HCT116 (cell line): ENCODE measurements at regions not wholly inside any gene's neighbourhood (a gene's known extent, or its start where the extent isn't known, plus 50 kb on each side); places are given as distances from the start of the nearest gene placed in this dataset.

ENCODE experiments used
- ATAC-seq: fragments of 200-7000 bp; cut with Tn5 transposase; 2 replicates; pipeline ENCODE4 v1.9.1; 2020; ENCODE audit warnings: mild to moderate bottlenecking, moderate library complexity
- BruUV-seq: library from RNA; stranded (reverse); fragments of 400-500 nt; replicated peaks from 2 replicates; lab custom pipeline; 2021; lab: Mats Ljungman, UMichigan
- CTCF ChIA-PET: fragments of 300-600 bp; sonication (Branson Sonifier 250); formaldehyde crosslinking; loops from one replicate; lab custom pipeline; 2021; ENCODE audit warnings: antibody characterized with exemption; lab: Charles Lee
- POLR2A ChIA-PET: fragments of 300-600, 350-600 bp; sonication (Branson Sonifier 250); formaldehyde crosslinking; loops from one replicate; lab custom pipeline; 2021; ENCODE audit warnings: antibody characterized with exemption; lab: Charles Lee
- RAD21 ChIA-PET, 2 experiments: fragments of 300-600 bp; sonication (Branson Sonifier 250); formaldehyde crosslinking; loops; one replicate each; lab custom pipeline; 2023; ENCODE audit warnings: low total read pairs in 2 of 2; ENCODE audit not compliant: uncharacterized antibody in 2 of 2, unreplicated experiment in 2 of 2, low non-redundant PET in 1 of 2; lab: Charles Lee
- DNase-seq: peaks from one replicate; pipeline ENCODE4 v3.0.0-alpha.2; 2010; ENCODE audit warnings: low read depth, low spot score
- H2AFZ ChIP-seq: fragments of 200-600 bp; shearing (Covaris generic), sonication (generic); 2 replicates; pipeline ENCODE4 v1.6.1; 2017; ENCODE audit warnings: low read depth, mixed run types, mixed read lengths, antibody characterized with exemption, low read length; ENCODE audit not compliant: poor library complexity, severe bottlenecking
- H3K27ac ChIP-seq: 2 replicates; pipeline ENCODE4 v1.5.1; 2012; ENCODE audit warnings: low read depth, low read length
- H3K27me3 ChIP-seq: fragments of 200-600 bp; sonication (generic); 2 replicates; pipeline ENCODE4 v1.6.1; 2016; ENCODE audit warnings: mixed run types, low read length, mixed read lengths; ENCODE audit not compliant: insufficient read depth
- H3K36me3 ChIP-seq, 2 experiments: fragments of 200-500 bp in 1 of 2; fragments of 200-600 bp in 1 of 2; sonication (Bioruptor generic) in 1 of 2; sonication (generic) in 1 of 2; 2 replicates each; pipeline versions ENCODE4 v1.5.1 to v1.6.1; 2014 to 2016; ENCODE audit warnings: low read length in 2 of 2, inconsistent platforms in 1 of 2, mixed read lengths in 1 of 2, mixed run types in 1 of 2; ENCODE audit not compliant: insufficient read depth in 2 of 2, control insufficient read depth in 1 of 2
- H3K4me1 ChIP-seq, 2 experiments: fragments of 200-600 bp in 1 of 2; sonication (generic) in 1 of 2; 2 replicates each; pipeline versions ENCODE4 v1.5.1 to v1.6.1; 2012 to 2017; ENCODE audit warnings: low read length in 2 of 2, inconsistent platforms in 1 of 2, mild to moderate bottlenecking in 1 of 2, mixed read lengths in 1 of 2, mixed run types in 1 of 2, moderate library complexity in 1 of 2; ENCODE audit not compliant: insufficient read depth in 2 of 2, control insufficient read depth in 1 of 2
- H3K4me2 ChIP-seq: fragments of 200-600 bp; sonication (generic); 2 replicates; pipeline ENCODE4 v1.6.1; 2017; ENCODE audit warnings: mixed run types, low read length, mixed read lengths
- H3K4me3 ChIP-seq, 2 experiments: fragments of 200-600 bp in 1 of 2; sonication (generic) in 1 of 2; replicated peaks in 1 of 2; 2 replicates each; pipeline ENCODE4 v1.5.1; 2011 to 2016; ENCODE audit warnings: low read length in 2 of 2, control low read depth in 1 of 2, low read depth in 1 of 2, mild to moderate bottlenecking in 1 of 2, mixed read lengths in 1 of 2, mixed run types in 1 of 2
- H3K79me2 ChIP-seq: fragments of 200-600 bp; sonication (generic); 2 replicates; pipeline ENCODE4 v1.6.1; 2017; ENCODE audit warnings: mild to moderate bottlenecking, mixed run types, low read length, moderate library complexity, mixed read lengths; ENCODE audit not compliant: insufficient read depth
- H3K9ac ChIP-seq: fragments of 200-600 bp; sonication (generic); 2 replicates; pipeline ENCODE4 v1.6.1; 2016; ENCODE audit warnings: low read length, mixed read lengths
- H3K9me2 ChIP-seq: fragments of 200-600 bp; sonication (generic), shearing (Covaris generic); 2 replicates; pipeline ENCODE4 v1.6.1; 2017; ENCODE audit warnings: mixed run types, mild to moderate bottlenecking, moderate library complexity; ENCODE audit not compliant: insufficient read depth
- H3K9me3 ChIP-seq, 2 experiments: fragments of 200-500 bp in 1 of 2; fragments of 200-600 bp in 1 of 2; sonication (Bioruptor generic) in 1 of 2; sonication (generic) in 1 of 2; 2 replicates each; pipeline ENCODE4 v1.6.1; 2014 to 2017; ENCODE audit warnings: low read length in 2 of 2, mixed read lengths in 2 of 2, inconsistent platforms in 1 of 2, low read depth in 1 of 2, mild to moderate bottlenecking in 1 of 2, mixed run types in 1 of 2, moderate library complexity in 1 of 2; ENCODE audit not compliant: control insufficient read depth in 1 of 2, insufficient read depth in 1 of 2
- H4K20me1 ChIP-seq: fragments of 200-600 bp; sonication (generic), shearing (Covaris generic); 2 replicates; pipeline ENCODE4 v1.6.1; 2017; ENCODE audit warnings: mixed run types, mild to moderate bottlenecking, moderate library complexity; ENCODE audit not compliant: insufficient read depth
- CBX3 ChIP-seq: IDR thresholded peaks from 2 replicates; pipeline ENCODE4 v1.6.1; 2012; ENCODE audit warnings: low read depth
- CEBPB ChIP-seq: IDR thresholded peaks from 2 replicates; pipeline ENCODE4 v1.6.1; 2012; ENCODE audit warnings: low read depth
- EGR1 ChIP-seq: IDR thresholded peaks from 2 replicates; pipeline ENCODE4 v1.6.1; 2012; ENCODE audit warnings: low read depth
- ELF1 ChIP-seq: IDR thresholded peaks from 2 replicates; pipeline ENCODE4 v1.6.1; 2012; ENCODE audit warnings: low read depth, borderline replicate concordance
- JUND ChIP-seq: IDR thresholded peaks from 2 replicates; pipeline ENCODE4 v1.6.1; 2012
- MAX ChIP-seq: IDR thresholded peaks from 2 replicates; pipeline ENCODE4 v1.6.1; 2012
- POLR2A ChIP-seq: IDR thresholded peaks from 2 replicates; pipeline ENCODE4 v1.7.0; 2011; ENCODE audit warnings: borderline replicate concordance; ENCODE audit not compliant: insufficient read depth, insufficient read length; ENCODE audit errors: extremely low read depth
- POLR2AphosphoS5 ChIP-seq: IDR thresholded peaks from 2 replicates; pipeline ENCODE4 v1.6.1; 2011; ENCODE audit warnings: mild to moderate bottlenecking, low read depth, low read length, moderate library complexity
- RAD21 ChIP-seq: IDR thresholded peaks from 2 replicates; pipeline ENCODE4 v1.6.1; 2012; ENCODE audit warnings: low read depth, mild to moderate bottlenecking
- REST ChIP-seq: IDR thresholded peaks from 2 replicates; pipeline ENCODE4 v1.6.1; 2012; ENCODE audit warnings: low read depth
- SIN3A ChIP-seq: IDR thresholded peaks from 2 replicates; pipeline ENCODE4 v1.6.1; 2012; ENCODE audit warnings: low read depth
- TCF7L2 ChIP-seq: IDR thresholded peaks from 2 replicates; pipeline ENCODE4 v1.7.0; 2011; ENCODE audit warnings: borderline replicate concordance, inconsistent platforms; ENCODE audit not compliant: insufficient read depth, insufficient read length; ENCODE audit errors: extremely low read depth
- YY1 ChIP-seq: IDR thresholded peaks from 2 replicates; pipeline ENCODE4 v1.6.1; 2011; ENCODE audit warnings: low read length, low read depth, moderate library complexity, mild to moderate bottlenecking; ENCODE audit not compliant: insufficient replicate concordance; ENCODE audit errors: extremely low read depth
- ZFX ChIP-seq: fragments of 450-650 bp; IDR thresholded peaks from 2 replicates; pipeline ENCODE4 v1.6.1; 2017
- intact Hi-C: fragments of 100-400 bp; cut with micrococcal nuclease; formaldehyde crosslinking; loops from 2 replicates; pipeline ENCODE4 v1.10.0; 2022
- TF ChIP-seq, protein P1 (sequence below): IDR thresholded peaks from 2 replicates; pipeline ENCODE4 v1.6.1; 2012
- TF ChIP-seq, protein P2 (sequence below): IDR thresholded peaks from 2 replicates; pipeline ENCODE4 v1.6.1; 2011; ENCODE audit warnings: mild to moderate bottlenecking, low read length, moderate library complexity; ENCODE audit not compliant: insufficient replicate concordance; ENCODE audit errors: extremely low read depth

DNA sequence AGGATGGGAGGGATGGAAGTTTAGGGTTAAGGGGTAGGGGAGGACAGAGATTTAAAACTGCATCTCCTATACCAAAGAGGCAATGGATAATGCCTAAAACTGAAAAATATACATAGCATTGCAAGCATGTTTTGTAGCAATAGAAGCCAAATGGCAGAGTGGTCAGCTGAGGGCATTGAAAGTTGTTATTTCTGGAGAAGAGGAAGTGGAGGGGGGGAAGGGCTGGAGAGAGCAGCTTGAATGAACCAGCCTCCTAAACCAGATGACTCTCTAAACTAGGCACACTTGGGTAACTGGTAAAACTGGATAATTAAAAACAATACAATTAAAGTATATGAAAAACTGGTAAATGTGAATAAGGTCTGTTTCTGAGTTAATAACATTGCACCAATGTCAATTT, 70.3 kb upstream of the TP53I11 start:
- POLR2A ChIA-PET = no interaction called here

GRCh38 chr11:45021692-45022141, 71.0 kb upstream of the TP53I11 start:
- H3K27me3 ChIP-seq = peaks cover 6% of the 10 kb centered on the region; the same call in 1 of the 2 replicates
- no peaks in the 10 kb centered on the region for H3K9me2 ChIP-seq
- no peaks in the 10 kb centered on the region for H3K4me1 ChIP-seq
- no peaks in the 10 kb centered on the region for H3K9me3 ChIP-seq
- CTCF ChIA-PET = no interaction called here
- H2AFZ ChIP-seq = no peak overlapping the region
- no peaks in the 10 kb centered on the region for H3K79me2 ChIP-seq
- RAD21 ChIA-PET = no interaction called here
- TF ChIP-seq CBX3 = no peak
- no peak for TF ChIP-seq POLR2AphosphoS5
- TF ChIP-seq SIN3A = no peak
- no peak for TF ChIP-seq YY1
- no peak for TF ChIP-seq TCF7L2
- no peak for TF ChIP-seq MAX
- no peak for TF ChIP-seq EGR1
- no peak for TF ChIP-seq CEBPB
- no peak for TF ChIP-seq ZFX
- TF ChIP-seq RAD21 = no peak
- TF ChIP-seq JUND = no peak
- no peak for TF ChIP-seq POLR2A
- TF ChIP-seq REST = no peak
- TF ChIP-seq, protein P1, sequence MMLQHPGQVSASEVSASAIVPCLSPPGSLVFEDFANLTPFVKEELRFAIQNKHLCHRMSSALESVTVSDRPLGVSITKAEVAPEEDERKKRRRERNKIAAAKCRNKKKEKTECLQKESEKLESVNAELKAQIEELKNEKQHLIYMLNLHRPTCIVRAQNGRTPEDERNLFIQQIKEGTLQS = no peak
- no peak for TF ChIP-seq ELF1
- intact Hi-C loops = no loop called here
- H4K20me1 ChIP-seq = no peaks in the 10 kb centered on the region
- DNase-seq (no peak), ATAC-seq (no peak)
- POLR2A ChIA-PET = no interaction called here
- no peak overlapping the region for H3K4me2 ChIP-seq
- H3K36me3 ChIP-seq = no peaks in the 10 kb centered on the region
- no peak overlapping the region for H3K27ac ChIP-seq
- H3K4me3 ChIP-seq = no peak overlapping the region
- no peak overlapping the region for H3K9ac ChIP-seq
- BruUV-seq = no TSS peak

More for the DNA sequence above, 70.3 kb upstream of the TP53I11 start:
- intact Hi-C loops = no loop called here
- no peaks in the 10 kb centered on the region for H3K79me2 ChIP-seq
- RAD21 ChIA-PET = no interaction called here
- no peak overlapping the region for H3K4me3 ChIP-seq
- H3K9me3 ChIP-seq = no peaks in the 10 kb centered on the region
- H3K9me2 ChIP-seq = no peaks in the 10 kb centered on the region
- H3K36me3 ChIP-seq = no peaks in the 10 kb centered on the region
- H3K4me2 ChIP-seq = no peak overlapping the region
- ATAC-seq (no peak), DNase-seq (no peak)
- CTCF ChIA-PET = no interaction called here
- H3K9ac ChIP-seq = no peak overlapping the region
- BruUV-seq = no TSS peak
- H2AFZ ChIP-seq = no peak overlapping the region
- H3K27me3 ChIP-seq = peaks cover 6% of the 10 kb centered on the region; the same call in 1 of the 2 replicates
- no peaks in the 10 kb centered on the region for H4K20me1 ChIP-seq
- TF ChIP-seq, protein P2, sequence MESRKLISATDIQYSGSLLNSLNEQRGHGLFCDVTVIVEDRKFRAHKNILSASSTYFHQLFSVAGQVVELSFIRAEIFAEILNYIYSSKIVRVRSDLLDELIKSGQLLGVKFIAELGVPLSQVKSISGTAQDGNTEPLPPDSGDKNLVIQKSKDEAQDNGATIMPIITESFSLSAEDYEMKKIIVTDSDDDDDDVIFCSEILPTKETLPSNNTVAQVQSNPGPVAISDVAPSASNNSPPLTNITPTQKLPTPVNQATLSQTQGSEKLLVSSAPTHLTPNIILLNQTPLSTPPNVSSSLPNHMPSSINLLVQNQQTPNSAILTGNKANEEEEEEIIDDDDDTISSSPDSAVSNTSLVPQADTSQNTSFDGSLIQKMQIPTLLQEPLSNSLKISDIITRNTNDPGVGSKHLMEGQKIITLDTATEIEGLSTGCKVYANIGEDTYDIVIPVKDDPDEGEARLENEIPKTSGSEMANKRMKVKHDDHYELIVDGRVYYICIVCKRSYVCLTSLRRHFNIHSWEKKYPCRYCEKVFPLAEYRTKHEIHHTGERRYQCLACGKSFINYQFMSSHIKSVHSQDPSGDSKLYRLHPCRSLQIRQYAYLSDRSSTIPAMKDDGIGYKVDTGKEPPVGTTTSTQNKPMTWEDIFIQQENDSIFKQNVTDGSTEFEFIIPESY = no peak
- TF ChIP-seq, all 23 proteins: peak for 0
- Histone ChIP-seq H3K4me1 (no peaks in the 10 kb centered on the region), H3K27ac (no peak overlapping the region)
